OCI-LY3 (cell line): ENCODE measurements at regions not wholly inside any gene's neighbourhood (a gene's known extent, or its start where the extent isn't known, plus 50 kb on each side); places are given as distances from the start of the nearest gene placed in this dataset.

ENCODE experiments used
- EZH2phosphoT487 ChIP-seq: fragments of 200-600 bp; shearing (Covaris generic); IDR thresholded peaks from 2 replicates; pipeline ENCODE4 v1.6.1; 2018; ENCODE audit warnings: antibody characterized with exemption, mixed run types, low read depth
- TF ChIP-seq, protein P1 (sequence below): fragments of 200-600, 300-600 bp; sonication (generic); IDR thresholded peaks from 2 replicates; pipeline ENCODE4 v1.5.1; 2014; ENCODE audit warnings: antibody characterized with exemption, low read length, low read depth

DNA sequence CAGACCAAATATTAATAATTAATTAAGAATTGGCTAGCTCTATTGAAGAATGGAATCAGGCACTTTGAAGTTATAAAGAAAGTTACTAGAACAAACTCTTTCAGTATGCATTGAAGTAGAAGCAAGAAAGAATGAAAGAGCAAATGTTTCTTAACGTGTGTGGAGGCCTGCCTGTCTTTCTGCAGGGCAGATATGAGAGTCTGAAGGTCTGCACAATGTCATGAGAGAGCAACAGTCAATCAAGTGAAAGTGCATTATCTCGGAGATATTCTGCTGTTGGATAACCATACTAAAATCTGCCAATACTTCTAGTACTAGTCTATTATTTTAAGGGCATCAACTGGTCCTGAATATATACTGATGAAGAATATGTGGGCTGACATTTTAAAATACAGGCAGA lies 1270.8 kb downstream of the ZPLD1 start:
- TF ChIP-seq, protein P1, sequence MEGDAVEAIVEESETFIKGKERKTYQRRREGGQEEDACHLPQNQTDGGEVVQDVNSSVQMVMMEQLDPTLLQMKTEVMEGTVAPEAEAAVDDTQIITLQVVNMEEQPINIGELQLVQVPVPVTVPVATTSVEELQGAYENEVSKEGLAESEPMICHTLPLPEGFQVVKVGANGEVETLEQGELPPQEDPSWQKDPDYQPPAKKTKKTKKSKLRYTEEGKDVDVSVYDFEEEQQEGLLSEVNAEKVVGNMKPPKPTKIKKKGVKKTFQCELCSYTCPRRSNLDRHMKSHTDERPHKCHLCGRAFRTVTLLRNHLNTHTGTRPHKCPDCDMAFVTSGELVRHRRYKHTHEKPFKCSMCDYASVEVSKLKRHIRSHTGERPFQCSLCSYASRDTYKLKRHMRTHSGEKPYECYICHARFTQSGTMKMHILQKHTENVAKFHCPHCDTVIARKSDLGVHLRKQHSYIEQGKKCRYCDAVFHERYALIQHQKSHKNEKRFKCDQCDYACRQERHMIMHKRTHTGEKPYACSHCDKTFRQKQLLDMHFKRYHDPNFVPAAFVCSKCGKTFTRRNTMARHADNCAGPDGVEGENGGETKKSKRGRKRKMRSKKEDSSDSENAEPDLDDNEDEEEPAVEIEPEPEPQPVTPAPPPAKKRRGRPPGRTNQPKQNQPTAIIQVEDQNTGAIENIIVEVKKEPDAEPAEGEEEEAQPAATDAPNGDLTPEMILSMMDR = no peak
- TF ChIP-seq EZH2phosphoT487 = no peak
